Endothelial cell of umbilical vein (primary cell): ENCODE measurements at regions not wholly inside any gene's neighbourhood (a gene's known extent, or its start where the extent isn't known, plus 50 kb on each side); places are given as distances from the start of the nearest gene placed in this dataset.

ENCODE experiments used
- BruUV-seq: library from RNA; stranded (reverse); fragments of 400-500 nt; replicated peaks from 2 replicates; lab custom pipeline; 2021; lab: Mats Ljungman, UMichigan
- CTCF ChIA-PET: fragments of 300-600, 350-600 bp; sonication (Branson Sonifier 250); formaldehyde crosslinking; loops from one replicate; lab custom pipeline; 2021; ENCODE audit warnings: antibody characterized with exemption, inconsistent platforms; lab: Charles Lee
- POLR2A ChIA-PET: fragments of 300-600, 350-600 bp; sonication (Branson Sonifier 250); formaldehyde crosslinking; loops from one replicate; lab custom pipeline; 2021; ENCODE audit warnings: antibody characterized with exemption, inconsistent platforms; lab: Charles Lee
- DNase-seq: peaks from one replicate; pipeline ENCODE4 v3.0.0-alpha.2; 2011; ENCODE audit warnings: low read depth, low spot score
- FAIRE-seq: peaks from 2 replicates; lab custom pipeline; 2011; peaks lifted over from hg19 to GRCh38; lab: Jason Lieb, UNC
- H2AFZ ChIP-seq: 2 replicates; pipeline ENCODE4 v1.6.0; 2012; ENCODE audit warnings: low read depth, low read length, control low read depth, inconsistent platforms
- H3K27ac ChIP-seq: 2 replicates; pipeline ENCODE4 v1.5.1; 2011; ENCODE audit warnings: low read depth, mild to moderate bottlenecking, control low read depth, low read length, moderate library complexity; ENCODE audit not compliant: insufficient read depth
- H3K27me3 ChIP-seq, 2 experiments: 2 replicates each; pipeline versions ENCODE4 v1.6.0 to v1.6.1; 2011; ENCODE audit warnings: low read length in 2 of 2, mixed read lengths in 1 of 2; ENCODE audit not compliant: control insufficient read depth in 2 of 2, insufficient read depth in 2 of 2
- H3K36me3 ChIP-seq, 2 experiments: 2 replicates in 1 of 2; 3 replicates in 1 of 2; pipeline ENCODE4 v1.5.1; 2011; ENCODE audit warnings: low read length in 2 of 2, mild to moderate bottlenecking in 1 of 2, moderate library complexity in 1 of 2; ENCODE audit not compliant: control insufficient read depth in 2 of 2, insufficient read depth in 2 of 2; ENCODE audit errors: extremely low read depth in 1 of 2
- H3K4me1 ChIP-seq: 3 replicates; pipeline ENCODE4 v1.5.1; 2011; ENCODE audit warnings: mild to moderate bottlenecking, low read length; ENCODE audit not compliant: control insufficient read depth, insufficient read depth; ENCODE audit errors: extremely low read depth
- H3K4me2 ChIP-seq: 2 replicates; pipeline ENCODE4 v1.6.1; 2011; ENCODE audit warnings: low read length, control low read depth, mixed read lengths; ENCODE audit not compliant: insufficient read depth
- H3K4me3 ChIP-seq, 3 experiments: fragments of 200-600 bp in 1 of 3; sonication (generic), shearing (Covaris generic) in 1 of 3; replicated peaks in 1 of 3; 2 replicates each; pipeline ENCODE4 v1.5.1; 2011 to 2016; ENCODE audit warnings: control low read depth in 3 of 3, low read length in 3 of 3, mild to moderate bottlenecking in 2 of 3, inconsistent platforms in 1 of 3, low read depth in 1 of 3, moderate library complexity in 1 of 3; ENCODE audit not compliant: insufficient read depth in 1 of 3
- H3K79me2 ChIP-seq: 2 replicates; pipeline ENCODE4 v1.6.0; 2012; ENCODE audit warnings: low read length, inconsistent platforms; ENCODE audit not compliant: control insufficient read depth, insufficient read depth
- H3K9ac ChIP-seq: replicated peaks from 2 replicates; pipeline ENCODE3; 2011; ENCODE audit warnings: low read length, control low read depth; ENCODE audit not compliant: insufficient read depth; ENCODE audit errors: extremely low read depth
- H3K9me1 ChIP-seq: replicated peaks from 3 replicates; pipeline ENCODE4 v1.6.0; 2011; ENCODE audit warnings: mild to moderate bottlenecking, low read length; ENCODE audit not compliant: control insufficient read depth, insufficient read depth; ENCODE audit errors: extremely low read depth
- H3K9me3 ChIP-seq: replicated peaks from 2 replicates; pipeline ENCODE4 v1.5.1; 2012; ENCODE audit warnings: low read length, inconsistent platforms; ENCODE audit not compliant: control insufficient read depth, insufficient read depth
- H4K20me1 ChIP-seq: replicated peaks from 2 replicates; pipeline ENCODE3; 2011; ENCODE audit warnings: mild to moderate bottlenecking, low read length; ENCODE audit not compliant: control insufficient read depth, insufficient read depth; ENCODE audit errors: extremely low read depth
- FOS ChIP-seq: IDR thresholded peaks from 2 replicates; pipeline ENCODE4 v1.6.1; 2011; ENCODE audit warnings: mild to moderate bottlenecking, low read length, moderate library complexity, borderline replicate concordance; ENCODE audit not compliant: insufficient read depth
- GATA2 ChIP-seq: IDR thresholded peaks from 2 replicates; pipeline ENCODE4 v1.7.0; 2011; ENCODE audit warnings: low read depth, mild to moderate bottlenecking, moderate library complexity, mixed read lengths, low read length; ENCODE audit not compliant: insufficient read length, insufficient read depth
- JUN ChIP-seq: IDR thresholded peaks from 2 replicates; pipeline ENCODE4 v1.6.1; 2011; ENCODE audit warnings: borderline replicate concordance, low read depth; ENCODE audit not compliant: insufficient read length, insufficient read depth
- POLR2A ChIP-seq: IDR thresholded peaks from 2 replicates; pipeline ENCODE4 v1.6.1; 2012; ENCODE audit warnings: low read depth, mild to moderate bottlenecking, control low read depth, low read length
- POLR2AphosphoS5 ChIP-seq: IDR thresholded peaks from 2 replicates; pipeline ENCODE4 v1.6.1; 2012; ENCODE audit warnings: low read depth, mild to moderate bottlenecking, control low read depth, low read length, moderate library complexity; ENCODE audit not compliant: insufficient read depth
- dilution Hi-C: fragments of 300-500 bp; cut with MboI; formaldehyde crosslinking; loops from one replicate; pipeline ENCODE4 v1.15.0; 2019; ENCODE audit warnings: low sequenced_read_pairs; ENCODE audit not compliant: extremely low pct_ligation_motif_present
- intact Hi-C: fragments of 100-400 bp; cut with micrococcal nuclease; formaldehyde crosslinking; loops from one replicate; pipeline ENCODE4 v1.10.0; 2022

- Histone ChIP-seq H3K27ac (no peak overlapping the region), H3K36me3 (no peaks in the 10 kb centered on the region), H3K4me3 (no peak overlapping the region), H3K79me2 (no peaks in the 10 kb centered on the region), H4K20me1 (no peaks in the 10 kb centered on the region), H3K4me2 (no peak overlapping the region), H3K9me3 (no peaks in the 10 kb centered on the region), H2AFZ (no peak overlapping the region), H3K9ac (no peak overlapping the region), H3K9me1 (no peaks in the 10 kb centered on the region), H3K27me3 (peaks cover 0 to 5% of the 10 kb centered on the region in 2 experiments), H3K4me1 (no peaks in the 10 kb centered on the region)
- dilution Hi-C loops, result no loop called here
- intact Hi-C loops, result no loop called here
- BruUV-seq, result no TSS peak
- ChIA-PET POLR2A (no interaction called here), CTCF (no interaction called here)
- no peak for FAIRE-seq
- DNase-seq, result no peak
- TF ChIP-seq POLR2A, result no peak
- no peak for TF ChIP-seq GATA2
- no peak for TF ChIP-seq FOS
- TF ChIP-seq POLR2AphosphoS5, result no peak
These were observed 113.8 kb upstream of the G2E3 start for GRCh38 chr14:30445011-30445793.

- Histone ChIP-seq H3K4me1 (no peaks in the 10 kb centered on the region), H3K4me2 (no peak overlapping the region), H3K27ac (no peak overlapping the region), H3K9ac (no peak overlapping the region), H3K27me3 (peaks cover 0 to 5% of the 10 kb centered on the region in 2 experiments), H3K36me3 (no peaks in the 10 kb centered on the region), H3K9me1 (no peaks in the 10 kb centered on the region), H3K4me3 (no peak overlapping the region), H2AFZ (no peak overlapping the region), H3K79me2 (no peaks in the 10 kb centered on the region), H4K20me1 (no peaks in the 10 kb centered on the region), H3K9me3 (no peaks in the 10 kb centered on the region)
- no peak for DNase-seq
- intact Hi-C loops, result no loop called here
- no peak for FAIRE-seq
- TF ChIP-seq POLR2AphosphoS5 (no peak), JUN (no peak)
- ChIA-PET POLR2A (no interaction called here), CTCF (no interaction called here)
- dilution Hi-C loops, result no loop called here
- no TSS peak for BruUV-seq
These were observed 113.1 kb upstream of the G2E3 start for GRCh38 chr14:30445852-30446251.
